ENCODE measurements at regions not wholly inside any gene's neighbourhood (a gene's known extent, or its start where the extent isn't known, plus 50 kb on each side); places are given as distances from the start of the nearest gene placed in this dataset.
"Not testable (repeated sequence)": the region's sequence is repeated elsewhere in the genome, so short reads cannot be mapped to it uniquely, and the experiment has no call there.

DNA sequence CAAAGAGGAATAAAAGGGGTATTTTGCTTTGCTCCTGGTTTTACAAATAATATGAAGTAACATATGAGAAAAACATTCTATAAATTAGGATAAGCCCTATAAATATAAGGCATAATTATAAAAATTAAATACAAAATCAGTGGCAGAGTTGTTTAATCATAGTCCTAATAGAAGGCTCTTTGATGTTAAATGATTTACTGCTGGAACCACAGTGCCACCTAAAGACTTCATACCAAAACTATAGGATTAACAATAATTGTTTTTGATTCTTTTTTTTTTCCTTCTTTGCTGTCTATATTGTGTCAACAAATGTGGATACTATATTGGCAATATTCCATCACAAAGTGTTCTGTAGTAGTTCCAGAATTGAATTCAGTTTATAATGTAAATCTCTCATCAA lies 837.7 kb upstream of the SLC39A10 start:
- POLR2A ChIA-PET: no interaction called here
- H3K4me3 ChIP-seq (ENCODE audit: low read depth, low read length): no peak overlapping the region
- CTCF ChIA-PET: no interaction called here
- no peak for DNase-seq (ENCODE audit: low read depth, low spot score)
- no peak for TF ChIP-seq CTCF (IDR thresholded peaks at IDR 0.05; ENCODE audit: insufficient read depth, low read length, missing control alignments)

DNA sequence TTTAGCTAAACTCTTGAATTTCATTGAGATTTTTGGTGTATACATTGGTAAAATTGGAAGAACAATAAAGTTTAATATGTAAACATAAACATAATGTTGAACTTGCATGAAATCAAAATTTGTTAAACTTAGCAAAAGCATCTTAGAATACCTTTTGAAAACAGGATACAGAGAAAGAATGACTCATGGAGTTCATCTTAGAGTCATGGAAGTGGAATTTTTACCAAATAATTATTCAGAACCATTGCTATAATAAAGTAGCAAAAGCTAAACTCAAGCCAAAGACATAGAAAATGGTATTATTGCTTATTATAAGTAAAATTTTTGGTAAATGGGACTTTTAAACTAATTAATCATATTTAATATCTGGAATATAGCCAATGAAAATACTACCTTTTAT lies 841.6 kb upstream of the SLC39A10 start:
- CTCF ChIA-PET: no interaction called here
- TF ChIP-seq CTCF (IDR thresholded peaks at IDR 0.05; ENCODE audit: insufficient read depth, low read length, missing control alignments): no peak
- no peak for DNase-seq (ENCODE audit: low read depth, low spot score)

GRCh38 chr2:194802589-194802988 lies 854.4 kb upstream of the SLC39A10 start:
- DNase-seq (ENCODE audit: low read depth, low spot score): no peak
- H3K4me3 ChIP-seq (ENCODE audit: low read depth, low read length): no peak overlapping the region
- CTCF ChIA-PET: no interaction called here
- no peak for TF ChIP-seq CTCF (IDR thresholded peaks at IDR 0.05; ENCODE audit: insufficient read depth, low read length, missing control alignments)
- POLR2A ChIA-PET: no interaction called here

More for the DNA sequence above, 841.6 kb upstream of the SLC39A10 start:
- POLR2A ChIA-PET: no interaction called here
- H3K4me3 ChIP-seq (ENCODE audit: low read depth, low read length): no peak overlapping the region

GRCh38 chr2:194787071-194787470 lies 870.0 kb upstream of the SLC39A10 start:
- POLR2A ChIA-PET; H3K4me3 ChIP-seq (ENCODE audit: low read depth, low read length); CTCF ChIA-PET; DNase-seq (ENCODE audit: low read depth, low spot score): not testable (repeated sequence)

DNA sequence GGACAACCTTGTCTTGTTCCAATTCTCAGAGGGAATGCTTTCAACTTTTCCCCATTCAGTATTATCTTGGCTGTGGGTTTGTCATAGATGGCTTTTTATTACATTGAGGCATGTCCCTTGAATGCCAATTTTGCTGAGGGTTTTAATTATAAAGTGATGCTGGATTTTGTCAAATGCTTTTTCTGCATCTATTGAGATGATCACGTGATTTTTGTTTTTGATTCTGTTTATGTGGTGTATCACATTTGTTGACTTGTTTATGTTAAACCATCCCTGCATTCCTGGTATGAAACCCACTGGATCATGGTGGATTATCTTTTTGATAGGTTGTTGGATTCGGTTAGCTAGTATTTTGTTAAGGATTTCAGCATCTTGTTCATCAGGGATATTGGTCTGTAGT lies 885.6 kb upstream of the SLC39A10 start:
- DNase-seq (ENCODE audit: low read depth, low spot score); CTCF ChIA-PET; POLR2A ChIA-PET; H3K4me3 ChIP-seq (ENCODE audit: low read depth, low read length): not testable (repeated sequence)

- POLR2A ChIA-PET: no interaction called here
- no peak for DNase-seq (ENCODE audit: low read depth, low spot score)
- no peak for TF ChIP-seq CTCF (IDR thresholded peaks at IDR 0.05; ENCODE audit: insufficient read depth, low read length, missing control alignments)
- CTCF ChIA-PET: no interaction called here
- no peak overlapping the region for H3K4me3 ChIP-seq (ENCODE audit: low read depth, low read length)
These were observed 888.0 kb upstream of the SLC39A10 start for GRCh38 chr2:194769030-194769429.

- no peak overlapping the region for H3K4me3 ChIP-seq (ENCODE audit: low read depth, low read length)
- no peak for TF ChIP-seq CTCF (IDR thresholded peaks at IDR 0.05; ENCODE audit: insufficient read depth, low read length, missing control alignments)
- ChIA-PET POLR2A (no interaction called here), CTCF (no interaction called here)
- DNase-seq (ENCODE audit: low read depth, low spot score): no peak
These were observed 891.3 kb upstream of the SLC39A10 start for GRCh38 chr2:194765723-194766122.

DNA sequence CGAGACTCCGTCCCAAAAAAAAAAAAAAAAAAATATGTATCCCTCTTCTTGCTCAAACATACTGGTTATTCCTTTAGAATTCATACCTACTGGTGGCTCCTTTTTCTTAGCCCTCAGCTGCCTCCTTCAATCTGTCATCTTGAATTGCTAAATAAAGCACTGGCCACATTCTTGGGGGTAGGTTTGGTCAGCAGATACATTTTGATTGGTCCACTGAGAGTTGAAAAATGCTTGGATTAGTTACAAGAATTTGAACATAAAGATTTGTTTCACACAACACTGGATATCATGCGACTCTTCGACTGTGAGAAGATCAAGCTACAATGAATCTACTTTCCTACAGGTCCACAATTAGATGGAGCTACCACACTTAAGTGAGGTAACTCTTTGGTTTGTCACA lies 906.1 kb upstream of the SLC39A10 start:
- TF ChIP-seq CTCF (IDR thresholded peaks at IDR 0.05; ENCODE audit: insufficient read depth, low read length, missing control alignments): no peak
- DNase-seq (ENCODE audit: low read depth, low spot score): peak; percentile 0
- CTCF ChIA-PET: no interaction called here
- POLR2A ChIA-PET: no interaction called here
- H3K4me3 ChIP-seq (ENCODE audit: low read depth, low read length): no peak overlapping the region

All from AG04449 (cell line).